A549 (cell line): ENCODE measurements at regions not wholly inside any gene's neighbourhood (a gene's known extent, or its start where the extent isn't known, plus 50 kb on each side); places are given as distances from the start of the nearest gene placed in this dataset.

Source experiments
- ATAC-seq, 2 experiments: fragments of 200-7000 bp in 1 of 2; fragments of >200 bp in 1 of 2; cut with Nextera tagmentation in 1 of 2; cut with Tn5 transposase in 1 of 2; 3 replicates each; pipeline versions ENCODE4 v1.8.0 to v1.9.1; 2018 to 2020; ENCODE audit warnings: mild to moderate bottlenecking in 1 of 2, moderate library complexity in 1 of 2
- CTCF ChIA-PET: fragments of 300-600 bp; sonication (Branson Sonifier 250); formaldehyde crosslinking; extraction: SDS; loops from one replicate; lab custom pipeline; 2021; ENCODE audit warnings: antibody characterized with exemption, inconsistent platforms; lab: Yijun Ruan, JAX
- POLR2A ChIA-PET: fragments of 350-600 bp; formaldehyde crosslinking; extraction: SDS; loops from one replicate; lab custom pipeline; 2021; ENCODE audit warnings: antibody characterized with exemption, inconsistent platforms; lab: Yijun Ruan, JAX
- DNase-seq, 2 experiments: peaks; one replicate each; pipeline versions ENCODE4 v3.0.0 to v3.0.0-alpha.2; 2011 to 2016; ENCODE audit warnings: low read depth in 1 of 2, low spot score in 1 of 2
- FAIRE-seq: peaks from 2 replicates; lab custom pipeline; 2011; peaks lifted over from hg19 to GRCh38; lab: Jason Lieb, UNC
- H3K27ac ChIP-seq, 2 experiments: fragments of >200 bp; sonication (Bioruptor Twin); formaldehyde crosslinking; 3 replicates each; pipeline ENCODE4 v1.5.1; 2016 to 2017
- H3K4me1 ChIP-seq: fragments of >200 bp; sonication (Bioruptor Twin); formaldehyde crosslinking; 3 replicates; pipeline ENCODE4 v1.6.1; 2016
- H3K4me2 ChIP-seq: fragments of >200 bp; sonication (Bioruptor Twin); formaldehyde crosslinking; 3 replicates; pipeline ENCODE4 v1.6.1; 2016
- H3K4me3 ChIP-seq: fragments of >200 bp; sonication (Bioruptor Twin); formaldehyde crosslinking; 3 replicates; pipeline ENCODE4 v1.5.1; 2016
- H3K9me3 ChIP-seq: fragments of >200 bp; sonication (Bioruptor Twin); formaldehyde crosslinking; 3 replicates; pipeline ENCODE4 v1.6.1; 2016
- CEBPB ChIP-seq, 2 experiments: fragments of >200 bp in 1 of 2; sonication (Bioruptor Twin) in 1 of 2; formaldehyde crosslinking in 1 of 2; IDR thresholded peaks; 2 replicates each; pipeline ENCODE4 v1.6.1; 2012 to 2016
- EHMT2 ChIP-seq: fragments of 200-600 bp; sonication (generic); IDR thresholded peaks from 2 replicates; pipeline ENCODE4 v1.6.1; 2016; ENCODE audit warnings: antibody characterized with exemption, low read depth, mild to moderate bottlenecking, moderate library complexity
- EP300 ChIP-seq, 2 experiments: fragments of >200 bp; sonication (Bioruptor Twin); formaldehyde crosslinking; IDR thresholded peaks; 2 replicates in 1 of 2; 3 replicates in 1 of 2; pipeline ENCODE4 v1.6.1; 2016 to 2017
- FOSB ChIP-seq: fragments of 250-450 bp; sonication (Bioruptor Pico); IDR thresholded peaks from 2 replicates; pipeline ENCODE4 v1.5.0; 2020; ENCODE audit warnings: mild to moderate bottlenecking, moderate library complexity
- FOSL2 ChIP-seq, 2 experiments: fragments of 450-650 bp in 1 of 2; fragments of >200 bp in 1 of 2; sonication (Bioruptor Twin) in 1 of 2; formaldehyde crosslinking; IDR thresholded peaks; 2 replicates each; pipeline versions ENCODE4 v1.5.0 to v1.6.1; 2016 to 2020; ENCODE audit warnings: mild to moderate bottlenecking in 1 of 2, moderate library complexity in 1 of 2
- GATA3 ChIP-seq: IDR thresholded peaks from 2 replicates; pipeline ENCODE4 v1.6.1; 2012; ENCODE audit warnings: borderline replicate concordance
- HEYL ChIP-seq: fragments of 250-450 bp; sonication (Bioruptor Pico); IDR thresholded peaks from 2 replicates; pipeline ENCODE4 v1.8.0; 2021; ENCODE audit warnings: mild to moderate bottlenecking, moderate library complexity
- JUN ChIP-seq, 2 experiments: fragments of >200 bp; sonication (Bioruptor Twin); formaldehyde crosslinking; IDR thresholded peaks; 2 replicates in 1 of 2; 3 replicates in 1 of 2; pipeline ENCODE4 v1.6.1; 2016 to 2017
- JUNB ChIP-seq: fragments of >200 bp; sonication (Bioruptor Twin); formaldehyde crosslinking; IDR thresholded peaks from 2 replicates; pipeline ENCODE4 v1.6.1; 2016
- MAFK ChIP-seq: fragments of 450-650 bp; IDR thresholded peaks from 2 replicates; pipeline ENCODE4 v1.6.1; 2014; ENCODE audit not compliant: partially characterized antibody
- NFE2L2 ChIP-seq: fragments of 150-350 bp; conservative IDR thresholded peaks from 2 replicates; pipeline ENCODE4 v1.6.1; 2014; ENCODE audit warnings: low read length
- NPAS2 ChIP-seq: fragments of 250-450 bp; sonication (Bioruptor Pico); IDR thresholded peaks from 2 replicates; pipeline ENCODE4 v1.8.0; 2022; ENCODE audit warnings: mild to moderate bottlenecking, moderate library complexity, borderline replicate concordance
- POLR2AphosphoS2 ChIP-seq: conservative IDR thresholded peaks from 2 replicates; pipeline ENCODE4 v1.6.1; 2012; ENCODE audit warnings: low read length, improper control_type of control experiment, inconsistent platforms
- RAD21 ChIP-seq, 2 experiments: fragments of >200 bp in 1 of 2; sonication (Bioruptor Twin) in 1 of 2; formaldehyde crosslinking in 1 of 2; IDR thresholded peaks in 1 of 2; conservative IDR thresholded peaks in 1 of 2; 2 replicates in 1 of 2; 3 replicates in 1 of 2; pipeline ENCODE4 v1.6.1; 2012 to 2018; ENCODE audit warnings: inconsistent platforms in 1 of 2
- RCOR1 ChIP-seq: fragments of 150-350 bp; IDR thresholded peaks from 2 replicates; pipeline ENCODE4 v1.6.1; 2014; ENCODE audit warnings: antibody characterized with exemption, low read length, low read depth
- SMC3 ChIP-seq: fragments of >200 bp; sonication (Bioruptor Twin); formaldehyde crosslinking; IDR thresholded peaks from 3 replicates; pipeline ENCODE4 v1.6.1; 2018; ENCODE audit warnings: inconsistent platforms
- TP53 ChIP-seq: fragments of 250-450 bp; sonication (Bioruptor Pico); IDR thresholded peaks from 2 replicates; pipeline ENCODE4 v1.5.0; 2021; ENCODE audit warnings: mild to moderate bottlenecking, moderate library complexity
- WGBS: methylation state at CpG from one replicate; pipeline ENCODE4 v1.1.6; 2017; ENCODE audit errors: missing lambda C conversion rate; 5-methylcytosine and 5-hydroxymethylcytosine counted together
- TF ChIP-seq, protein P1 (sequence below): IDR thresholded peaks from 2 replicates; pipeline ENCODE4 v1.6.1; 2012; ENCODE audit warnings: low read depth, borderline replicate concordance
- TF ChIP-seq, protein P2 (sequence below): fragments of >200 bp; sonication (Bioruptor Twin); formaldehyde crosslinking; IDR thresholded peaks from 3 replicates; pipeline ENCODE4 v1.5.1; 2016
- TF ChIP-seq, protein P3 (sequence below): IDR thresholded peaks from 2 replicates; pipeline ENCODE4 v1.6.1; 2012
- TF ChIP-seq, protein P4 (sequence below): fragments of >200 bp; sonication (Bioruptor Twin); formaldehyde crosslinking; IDR thresholded peaks from 3 replicates; pipeline ENCODE4 v1.6.1; 2016
- TF ChIP-seq, protein P5 (sequence below): fragments of 150-350 bp; IDR thresholded peaks from 2 replicates; pipeline ENCODE4 v1.6.1; 2014; ENCODE audit warnings: low read depth, mild to moderate bottlenecking, low read length

DNA sequence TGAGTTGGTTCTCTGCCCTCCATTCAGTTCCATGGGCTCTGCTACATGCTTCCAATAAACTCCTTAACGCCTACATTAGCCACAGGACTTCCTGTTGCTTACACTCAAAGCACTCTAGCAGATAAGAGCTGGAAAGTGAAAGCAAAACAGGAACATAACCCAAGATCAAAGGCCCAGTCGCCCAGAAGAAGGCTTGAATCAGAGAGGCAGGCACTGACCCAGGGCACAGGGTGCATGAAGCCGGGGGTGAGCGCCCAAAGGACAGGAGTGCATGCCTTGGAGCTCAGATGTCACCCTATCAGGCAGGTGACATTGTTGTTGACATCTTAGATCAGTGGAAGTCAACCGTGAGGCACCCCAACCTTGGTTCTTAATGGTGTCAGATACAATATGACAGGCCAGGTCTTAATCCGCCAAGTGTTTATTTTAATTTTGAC, 235.1 kb downstream of the UACA start:
- Histone ChIP-seq H3K9me3 (no peaks in the 10 kb centered on the region), H3K4me3 (no peak overlapping the region), H3K4me1 (peaks cover 18% of the 10 kb centered on the region), H3K4me2 (no peak overlapping the region), H3K27ac (no peak overlapping the region; a peak in 1 of 6 replicates)
- WGBS, result 94% methylated on average over 6 of the region's 6 CpGs
- ChIA-PET CTCF (interaction anchor here (0.7 to 3.7 kb wide), 6 partner anchors 8 to 1004 kb away, joined by 3 to 12 read pairs (median 4); no protein-coding TSS in a partner anchor), POLR2A (interaction anchor here (2.2 kb wide), 1 partner anchor 20 kb away, joined by 18 read pairs; no protein-coding TSS in a partner anchor)
- no peak for TF ChIP-seq NPAS2 (CRISPR knock-in tag)
- TF ChIP-seq, protein P1, sequence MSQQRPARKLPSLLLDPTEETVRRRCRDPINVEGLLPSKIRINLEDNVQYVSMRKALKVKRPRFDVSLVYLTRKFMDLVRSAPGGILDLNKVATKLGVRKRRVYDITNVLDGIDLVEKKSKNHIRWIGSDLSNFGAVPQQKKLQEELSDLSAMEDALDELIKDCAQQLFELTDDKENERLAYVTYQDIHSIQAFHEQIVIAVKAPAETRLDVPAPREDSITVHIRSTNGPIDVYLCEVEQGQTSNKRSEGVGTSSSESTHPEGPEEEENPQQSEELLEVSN, result no peak
- no peak for TF ChIP-seq NFE2L2
- TF ChIP-seq TP53 (CRISPR knock-in tag), result no peak
- no peak for TF ChIP-seq CEBPB (IDR thresholded peaks at IDR 0.05)
- TF ChIP-seq MAFK, result no peak
- TF ChIP-seq HEYL, result no peak
- TF ChIP-seq FOSB (CRISPR knock-in tag), result no peak
- ATAC-seq, result no peak
- no peak for DNase-seq
- no peak for FAIRE-seq

DNA sequence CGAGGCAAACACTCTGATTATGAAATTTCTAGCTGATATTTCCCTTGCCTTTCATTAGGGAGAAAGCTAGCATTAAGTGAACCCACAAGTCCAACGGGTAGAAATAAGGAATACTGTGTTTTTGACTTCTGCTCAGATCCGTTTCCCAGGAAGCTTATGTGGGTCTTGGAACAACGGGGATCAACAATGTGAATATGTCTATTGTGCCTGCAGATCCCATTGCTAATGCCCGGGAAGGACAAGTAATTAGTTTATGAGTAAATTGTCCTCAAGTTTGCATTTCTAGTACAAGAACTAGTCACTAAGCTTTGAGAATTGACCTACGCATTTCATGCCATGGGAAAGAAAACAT, 236.4 kb downstream of the UACA start:
- WGBS, result 61% methylated on average over 6 of the region's 6 CpGs
- CTCF ChIA-PET, result interaction anchor here (0.8 to 3.7 kb wide), 9 partner anchors 8 to 39 kb away, joined by 3 to 12 read pairs (median 6); no protein-coding TSS in a partner anchor
- Histone ChIP-seq H3K27ac (peak overlapping the region; percentile 29 to 77; a peak in 4 of 6 replicates), H3K4me3 (0 out of 3 replicates have a peak overlapping the region, but pooled peaks have one; percentile 4), H3K4me1 (peaks cover 18% of the 10 kb centered on the region), H3K9me3 (no peaks in the 10 kb centered on the region), H3K4me2 (peak overlapping the region; percentile 68)
- TF ChIP-seq, protein P2, sequence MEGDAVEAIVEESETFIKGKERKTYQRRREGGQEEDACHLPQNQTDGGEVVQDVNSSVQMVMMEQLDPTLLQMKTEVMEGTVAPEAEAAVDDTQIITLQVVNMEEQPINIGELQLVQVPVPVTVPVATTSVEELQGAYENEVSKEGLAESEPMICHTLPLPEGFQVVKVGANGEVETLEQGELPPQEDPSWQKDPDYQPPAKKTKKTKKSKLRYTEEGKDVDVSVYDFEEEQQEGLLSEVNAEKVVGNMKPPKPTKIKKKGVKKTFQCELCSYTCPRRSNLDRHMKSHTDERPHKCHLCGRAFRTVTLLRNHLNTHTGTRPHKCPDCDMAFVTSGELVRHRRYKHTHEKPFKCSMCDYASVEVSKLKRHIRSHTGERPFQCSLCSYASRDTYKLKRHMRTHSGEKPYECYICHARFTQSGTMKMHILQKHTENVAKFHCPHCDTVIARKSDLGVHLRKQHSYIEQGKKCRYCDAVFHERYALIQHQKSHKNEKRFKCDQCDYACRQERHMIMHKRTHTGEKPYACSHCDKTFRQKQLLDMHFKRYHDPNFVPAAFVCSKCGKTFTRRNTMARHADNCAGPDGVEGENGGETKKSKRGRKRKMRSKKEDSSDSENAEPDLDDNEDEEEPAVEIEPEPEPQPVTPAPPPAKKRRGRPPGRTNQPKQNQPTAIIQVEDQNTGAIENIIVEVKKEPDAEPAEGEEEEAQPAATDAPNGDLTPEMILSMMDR, result no peak
- no peak for TF ChIP-seq FOSL2 (IDR thresholded peaks at IDR 0.05)
- no peak for TF ChIP-seq FOSL2 (CRISPR knock-in tag; IDR thresholded peaks at IDR 0.05)
- no peak for TF ChIP-seq NFE2L2
- TF ChIP-seq, protein P1, result peak; percentile 3; the same call in 1 of the 2 replicates
- no peak for DNase-seq
- no peak for ATAC-seq
- FAIRE-seq, result no peak
- POLR2A ChIA-PET, result interaction anchor here (0.9 to 2.2 kb wide), 2 partner anchors 18 to 52 kb away, joined by 3 to 18 read pairs; no protein-coding TSS in a partner anchor

DNA sequence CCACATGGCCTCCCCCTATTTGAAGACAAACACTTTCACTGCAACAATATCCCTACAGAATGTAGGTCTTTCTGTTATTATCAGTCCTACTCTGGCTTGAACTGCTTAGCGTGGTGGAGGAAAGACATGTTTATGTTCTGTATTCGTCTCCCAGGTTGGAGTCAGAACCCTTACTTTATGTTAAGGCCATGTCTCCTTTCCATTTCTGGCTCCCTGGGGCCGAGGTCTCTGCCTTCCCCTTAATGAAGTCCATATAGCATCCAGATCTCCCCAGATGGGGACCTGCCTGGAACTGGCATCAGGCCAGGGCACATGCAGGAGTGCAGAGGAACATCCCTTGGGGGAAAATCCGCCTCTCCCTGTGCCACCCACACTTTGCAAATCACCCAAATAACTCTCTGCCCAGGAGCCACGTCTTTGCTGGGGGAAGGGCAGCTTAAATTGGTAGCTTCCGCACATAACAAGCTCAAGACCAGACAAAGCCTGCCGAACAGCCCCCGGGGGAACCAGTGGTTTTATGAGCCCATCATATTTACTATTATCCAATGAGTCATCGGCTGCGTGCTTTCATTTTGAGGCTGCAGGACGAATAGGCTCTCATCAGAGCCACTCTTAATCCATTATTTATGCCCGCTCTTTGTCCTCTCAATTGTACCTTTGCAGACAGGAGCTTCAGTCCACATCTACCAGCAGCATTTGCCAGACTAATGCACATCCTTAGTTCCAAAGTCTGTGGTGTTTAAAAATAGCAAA, 237.0 kb downstream of the UACA start:
- 31% methylated on average over 12 of the region's 12 CpGs for WGBS
- Histone ChIP-seq H3K27ac (peak overlapping the region; percentile 29 to 77; a peak in 5 of 6 replicates), H3K9me3 (no peaks in the 10 kb centered on the region), H3K4me3 (0 out of 3 replicates have a peak overlapping the region, but pooled peaks have one; percentile 4), H3K4me2 (peak overlapping the region; percentile 68), H3K4me1 (peaks cover 18% of the 10 kb centered on the region)
- FAIRE-seq, result no peak
- POLR2A ChIA-PET, result interaction anchor here (0.9 to 2.2 kb wide), 2 partner anchors 18 to 52 kb away, joined by 3 to 18 read pairs; no protein-coding TSS in a partner anchor
- peak; percentile 69 to 85 for DNase-seq
- TF ChIP-seq CEBPB (IDR thresholded peaks at IDR 0.05) (peak in 1 of 2 experiments; percentile 4; a peak in 1 of 4 replicates), RCOR1 (no peak), JUN (IDR thresholded peaks at IDR 0.05) (peak in 1 of 2 experiments; percentile 65; a peak in 2 of 5 replicates), RAD21 (conservative IDR thresholded peaks at IDR 0.05 in 1 of 2, IDR thresholded peaks at IDR 0.05 in 1 of 2) (peak in 1 of 2 experiments; percentile 38; a peak in 1 of 5 replicates), SMC3 (no peak; the same call in 2 of the 3 replicates), JUNB (peak; percentile 76), POLR2AphosphoS2 (no peak), EP300 (IDR thresholded peaks at IDR 0.05) (0 out of 5 replicates have a peak, but pooled peaks of 1 of the 2 experiments have one; percentile 38), EHMT2 (no peak), FOSL2 (IDR thresholded peaks at IDR 0.05) (peak; percentile 78), FOSL2 (CRISPR knock-in tag; IDR thresholded peaks at IDR 0.05) (peak; percentile 88), GATA3 (peak; percentile 70)
- TF ChIP-seq, protein P3, sequence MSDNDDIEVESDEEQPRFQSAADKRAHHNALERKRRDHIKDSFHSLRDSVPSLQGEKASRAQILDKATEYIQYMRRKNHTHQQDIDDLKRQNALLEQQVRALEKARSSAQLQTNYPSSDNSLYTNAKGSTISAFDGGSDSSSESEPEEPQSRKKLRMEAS, result peak; percentile 49; the same call in 1 of the 2 replicates
- TF ChIP-seq, protein P4, sequence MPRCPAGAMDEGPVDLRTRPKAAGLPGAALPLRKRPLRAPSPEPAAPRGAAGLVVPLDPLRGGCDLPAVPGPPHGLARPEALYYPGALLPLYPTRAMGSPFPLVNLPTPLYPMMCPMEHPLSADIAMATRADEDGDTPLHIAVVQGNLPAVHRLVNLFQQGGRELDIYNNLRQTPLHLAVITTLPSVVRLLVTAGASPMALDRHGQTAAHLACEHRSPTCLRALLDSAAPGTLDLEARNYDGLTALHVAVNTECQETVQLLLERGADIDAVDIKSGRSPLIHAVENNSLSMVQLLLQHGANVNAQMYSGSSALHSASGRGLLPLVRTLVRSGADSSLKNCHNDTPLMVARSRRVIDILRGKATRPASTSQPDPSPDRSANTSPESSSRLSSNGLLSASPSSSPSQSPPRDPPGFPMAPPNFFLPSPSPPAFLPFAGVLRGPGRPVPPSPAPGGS, result no peak
- TF ChIP-seq, protein P5, sequence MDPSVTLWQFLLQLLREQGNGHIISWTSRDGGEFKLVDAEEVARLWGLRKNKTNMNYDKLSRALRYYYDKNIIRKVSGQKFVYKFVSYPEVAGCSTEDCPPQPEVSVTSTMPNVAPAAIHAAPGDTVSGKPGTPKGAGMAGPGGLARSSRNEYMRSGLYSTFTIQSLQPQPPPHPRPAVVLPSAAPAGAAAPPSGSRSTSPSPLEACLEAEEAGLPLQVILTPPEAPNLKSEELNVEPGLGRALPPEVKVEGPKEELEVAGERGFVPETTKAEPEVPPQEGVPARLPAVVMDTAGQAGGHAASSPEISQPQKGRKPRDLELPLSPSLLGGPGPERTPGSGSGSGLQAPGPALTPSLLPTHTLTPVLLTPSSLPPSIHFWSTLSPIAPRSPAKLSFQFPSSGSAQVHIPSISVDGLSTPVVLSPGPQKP, result no peak
- CTCF ChIA-PET, result interaction anchor here (0.8 to 3.7 kb wide), 9 partner anchors 8 to 40 kb away, joined by 3 to 12 read pairs (median 6); no protein-coding TSS in a partner anchor
- ATAC-seq, result peak; percentile 64 to 78; a peak in 5 of 6 replicates
